Stomach (tissue), 8 donors: ENCODE measurements at regions not wholly inside any gene's neighbourhood (a gene's known extent, or its start where the extent isn't known, plus 50 kb on each side); places are given as distances from the start of the nearest gene placed in this dataset.
A peak's percentile ranks its signal among the peaks of the same experiment; 100 is the strongest.

Experiments used
- DNase-seq, 2 donors: peaks; one replicate each; pipeline versions ENCODE4 v3.0.0 to v3.0.0-alpha.2; 2013 to 2019
- H3K27ac ChIP-seq, 5 donors: fragments of 200-600 bp in 4 of 5; sonication (generic) in 4 of 5; one replicate each; pipeline ENCODE4 v1.5.1; 2013 to 2019; ENCODE audit warnings: mild to moderate bottlenecking in 1 of 5, moderate library complexity in 1 of 5
- H3K27me3 ChIP-seq, 3 donors: fragments of 200-600 bp; sonication (generic); one replicate each; pipeline ENCODE4 v1.5.1; 2017 to 2019; ENCODE audit warnings: mixed run types in 1 of 3
- H3K36me3 ChIP-seq, 4 donors: fragments of 200-600 bp; sonication (generic); 1 replicate in 3 of 4; 2 replicates in 1 of 4; pipeline ENCODE4 v1.5.1; 2016 to 2019
- H3K4me1 ChIP-seq, 4 donors: fragments of 200-600 bp; sonication (generic); one replicate each; pipeline ENCODE4 v1.5.1; 2016 to 2019
- H3K4me3 ChIP-seq, 4 donors: fragments of 200-600 bp; sonication (generic) in 3 of 4; one replicate each; pipeline ENCODE4 v1.5.1; 2016 to 2019; ENCODE audit warnings: mild to moderate bottlenecking in 1 of 4
- H3K9me3 ChIP-seq, 4 donors: fragments of 200-600 bp; sonication (generic); one replicate each; pipeline ENCODE4 v1.5.1; 2016 to 2019
- EP300 ChIP-seq: sonication (generic); formaldehyde crosslinking; IDR thresholded peaks from one replicate; pipeline ENCODE4 v1.6.1; 2017; ENCODE audit warnings: antibody characterized with exemption
- POLR2A ChIP-seq, 4 donors: fragments of 450-650 bp; IDR thresholded peaks; one replicate each; pipeline ENCODE4 v1.6.1; 2016; ENCODE audit warnings: antibody characterized with exemption in 4 of 4, control low read depth in 2 of 4, mild to moderate bottlenecking in 1 of 4, moderate library complexity in 1 of 4
- POLR2AphosphoS5 ChIP-seq, 3 donors: sonication (generic); formaldehyde crosslinking; IDR thresholded peaks; one replicate each; pipeline ENCODE4 v1.6.1; 2016; ENCODE audit warnings: antibody characterized with exemption in 3 of 3
- WGBS, 5 donors: extraction: QIAGEN DNeasy Blood & Tissue Kit in 3 of 5; methylation state at CpG; one replicate each; pipeline versions ENCODE4 v1.1.5 to v1.1.7; 2013 to 2018; 5-methylcytosine and 5-hydroxymethylcytosine counted together
- intact Hi-C: fragments of 100-400 bp; cut with DNase I; formaldehyde crosslinking; loops from one replicate; pipeline ENCODE4 v1.15.1; 2023; ENCODE audit warnings: low total_unique reads
- TF ChIP-seq, protein P1 (sequence below), 7 experiments: fragments of 450-650 bp in 4 of 7; fragments of 200-600 bp in 3 of 7; sonication (generic) in 3 of 7; IDR thresholded peaks; one replicate each; pipeline ENCODE4 v1.5.1; 2016 to 2019; ENCODE audit warnings: antibody characterized with exemption in 7 of 7, control low read depth in 2 of 7, mild to moderate bottlenecking in 1 of 7
- donor health status: healthy with polysubstance abuse.
- donor health status: Bipolar disorder and iron deficiency.
- donor health status: healthy.

DNA sequence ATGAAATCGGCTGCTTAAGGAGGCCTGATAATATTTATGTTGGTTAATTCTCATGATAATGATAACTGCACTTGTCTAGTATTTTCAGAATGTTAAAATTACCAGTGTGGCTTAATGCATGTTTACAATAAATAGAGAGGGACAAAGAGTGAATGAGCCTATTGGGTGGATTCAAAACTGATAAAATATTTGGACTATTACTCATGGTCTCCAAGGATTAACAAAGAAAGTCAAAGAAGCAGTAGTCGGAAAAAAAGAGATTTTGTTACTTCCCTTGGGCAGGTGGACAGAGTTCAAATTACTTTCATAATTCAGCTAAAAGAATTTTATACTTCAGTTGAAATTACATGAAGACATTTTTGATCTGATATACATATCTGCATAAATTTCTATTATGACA is 258.2 kb upstream of the PMFBP1 start:
- WGBS, 5 donors = 48 to 61% (median 56%) methylated on average over 2 of the region's 2 CpGs
- H3K4me3 ChIP-seq = no peak overlapping the region
- intact Hi-C loops = no loop called here

DNA sequence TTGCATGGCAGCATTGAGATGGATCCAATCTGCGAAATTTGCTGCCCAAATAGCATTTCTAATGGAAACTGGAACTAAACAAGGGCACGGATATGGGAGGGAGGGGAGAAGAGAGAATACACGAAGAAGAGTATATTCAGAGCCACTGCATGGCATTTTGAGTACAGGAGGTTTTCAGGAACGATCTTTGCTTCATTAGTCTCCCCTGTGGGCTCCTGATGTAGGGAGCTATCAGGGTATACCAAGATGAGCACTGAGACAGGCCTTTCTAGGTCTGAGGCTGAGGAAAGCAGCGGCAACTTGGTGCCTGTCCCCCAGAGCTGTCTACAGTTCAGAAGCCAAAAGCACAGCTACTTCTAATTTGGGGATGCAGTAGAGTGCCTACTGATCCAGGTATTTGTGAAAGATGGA is 257.7 kb upstream of the PMFBP1 start:
- DNase-seq = no peak
- H3K4me3 ChIP-seq = no peak overlapping the region
- peaks cover 0 to 18% (median 12%) of the 10 kb centered on the region in 4 donors for H3K9me3 ChIP-seq
- H3K27me3 ChIP-seq = no peaks in the 10 kb centered on the region
- H3K4me1 ChIP-seq = no peaks in the 10 kb centered on the region
- TF ChIP-seq POLR2AphosphoS5 (IDR thresholded peaks at IDR 0.05) (no peak), EP300 (no peak), POLR2A (IDR thresholded peaks at IDR 0.05) (no peak)
- TF ChIP-seq, protein P1, sequence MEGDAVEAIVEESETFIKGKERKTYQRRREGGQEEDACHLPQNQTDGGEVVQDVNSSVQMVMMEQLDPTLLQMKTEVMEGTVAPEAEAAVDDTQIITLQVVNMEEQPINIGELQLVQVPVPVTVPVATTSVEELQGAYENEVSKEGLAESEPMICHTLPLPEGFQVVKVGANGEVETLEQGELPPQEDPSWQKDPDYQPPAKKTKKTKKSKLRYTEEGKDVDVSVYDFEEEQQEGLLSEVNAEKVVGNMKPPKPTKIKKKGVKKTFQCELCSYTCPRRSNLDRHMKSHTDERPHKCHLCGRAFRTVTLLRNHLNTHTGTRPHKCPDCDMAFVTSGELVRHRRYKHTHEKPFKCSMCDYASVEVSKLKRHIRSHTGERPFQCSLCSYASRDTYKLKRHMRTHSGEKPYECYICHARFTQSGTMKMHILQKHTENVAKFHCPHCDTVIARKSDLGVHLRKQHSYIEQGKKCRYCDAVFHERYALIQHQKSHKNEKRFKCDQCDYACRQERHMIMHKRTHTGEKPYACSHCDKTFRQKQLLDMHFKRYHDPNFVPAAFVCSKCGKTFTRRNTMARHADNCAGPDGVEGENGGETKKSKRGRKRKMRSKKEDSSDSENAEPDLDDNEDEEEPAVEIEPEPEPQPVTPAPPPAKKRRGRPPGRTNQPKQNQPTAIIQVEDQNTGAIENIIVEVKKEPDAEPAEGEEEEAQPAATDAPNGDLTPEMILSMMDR (IDR thresholded peaks at IDR 0.05) = no peak
- no peaks in the 10 kb centered on the region for H3K36me3 ChIP-seq
- 78 to 91% (median 87%) methylated on average over 5 of the region's 5 CpGs for WGBS, 5 donors
- intact Hi-C loops = no loop called here
- no peak overlapping the region for H3K27ac ChIP-seq

More for the DNA sequence above, 258.2 kb upstream of the PMFBP1 start:
- no peak overlapping the region for H3K27ac ChIP-seq
- no peak for DNase-seq
- H3K27me3 ChIP-seq = no peaks in the 10 kb centered on the region
- no peaks in the 10 kb centered on the region for H3K36me3 ChIP-seq
- no peaks in the 10 kb centered on the region for H3K4me1 ChIP-seq
- TF ChIP-seq POLR2AphosphoS5 (IDR thresholded peaks at IDR 0.05) (no peak), POLR2A (IDR thresholded peaks at IDR 0.05) (no peak), EP300 (no peak)
- TF ChIP-seq, protein P1 (IDR thresholded peaks at IDR 0.05) = no peak
- H3K9me3 ChIP-seq = peaks cover 0 to 22% (median 14%) of the 10 kb centered on the region in 4 donors

DNA sequence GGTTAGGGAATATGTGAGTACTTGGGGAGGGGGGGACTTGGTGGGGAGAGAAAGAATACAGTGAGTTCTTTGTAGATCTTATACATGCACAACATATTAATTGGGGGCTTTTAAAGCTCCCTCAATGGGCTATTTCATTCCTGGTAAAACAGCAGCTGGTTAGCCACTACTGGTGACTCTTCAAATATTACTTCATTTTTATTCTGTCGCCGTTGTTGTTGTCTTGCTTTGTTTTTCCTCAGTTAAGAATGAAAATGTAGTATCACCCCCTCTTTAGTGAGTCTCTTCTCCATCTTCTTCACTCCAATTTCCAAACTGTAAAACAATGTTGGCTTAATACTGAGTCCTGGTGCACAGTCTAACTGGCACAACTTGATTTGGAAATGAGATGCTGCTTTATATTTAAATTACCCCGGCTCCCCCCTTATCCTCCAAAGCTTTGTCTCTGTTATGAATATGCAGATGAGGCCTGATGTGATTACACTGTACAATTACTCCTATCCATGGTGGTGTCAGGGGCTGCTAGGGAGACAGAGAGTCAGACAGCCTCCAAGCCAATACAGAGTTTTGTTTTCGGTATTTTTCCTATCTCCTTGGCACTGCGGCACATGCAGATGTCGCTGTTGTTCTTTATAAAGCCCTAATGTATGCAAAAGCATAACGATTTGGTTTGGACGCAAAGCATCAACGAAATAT is 256.9 kb upstream of the PMFBP1 start:
- 75 to 90% (median 89%) methylated on average over 9 of the region's 9 CpGs for WGBS, 5 donors
- peaks cover 0 to 9% (median 5%) of the 10 kb centered on the region in 4 donors for H3K9me3 ChIP-seq
- intact Hi-C loops = no loop called here
- H3K4me1 ChIP-seq = no peaks in the 10 kb centered on the region
- peak in 1 of 2 donors; percentile 14 for DNase-seq
- TF ChIP-seq, protein P1 (IDR thresholded peaks at IDR 0.05) = no peak
- no peak for TF ChIP-seq EP300
- no peak for TF ChIP-seq POLR2AphosphoS5 (IDR thresholded peaks at IDR 0.05)
- no peak for TF ChIP-seq POLR2A (IDR thresholded peaks at IDR 0.05)
- no peak overlapping the region for H3K27ac ChIP-seq
- no peak overlapping the region for H3K4me3 ChIP-seq
- H3K36me3 ChIP-seq = no peaks in the 10 kb centered on the region
- H3K27me3 ChIP-seq = no peaks in the 10 kb centered on the region

DNA sequence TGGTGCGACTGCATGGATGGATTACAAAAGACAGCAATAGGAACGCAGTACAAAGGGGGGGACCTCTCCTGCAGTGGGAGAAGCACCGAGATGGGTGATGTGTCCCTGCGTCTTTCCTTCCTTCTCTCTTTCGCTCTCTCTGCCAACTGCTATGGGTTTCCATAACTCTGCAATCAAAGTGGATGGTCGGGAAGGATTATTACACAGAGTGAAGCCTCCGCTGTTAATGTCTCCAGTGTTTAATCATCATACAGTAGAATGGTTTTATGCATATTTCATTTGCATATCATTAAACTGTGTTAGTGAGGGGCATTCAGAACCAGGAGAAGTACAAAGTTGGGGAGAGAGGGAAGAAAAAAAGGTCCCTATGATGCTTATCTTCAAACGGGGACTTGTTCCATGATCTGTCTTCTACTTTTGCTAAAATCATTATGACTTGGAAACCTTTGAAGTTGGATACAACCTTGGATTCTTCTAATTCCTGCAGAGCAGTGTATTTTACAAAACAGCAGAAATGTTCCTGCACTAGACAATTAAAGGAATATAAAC is 255.9 kb upstream of the PMFBP1 start:
- intact Hi-C loops = no loop called here
- Histone ChIP-seq H3K4me3 (no peak overlapping the region), H3K36me3 (no peaks in the 10 kb centered on the region), H3K27me3 (no peaks in the 10 kb centered on the region), H3K9me3 (peaks cover 0 to 2% (median 0%) of the 10 kb centered on the region in 4 donors), H3K27ac (no peak overlapping the region), H3K4me1 (no peaks in the 10 kb centered on the region)
- WGBS, 5 donors = 81 to 95% (median 91%) methylated on average over 8 of the region's 8 CpGs
- no peak for DNase-seq
- TF ChIP-seq, protein P1 (IDR thresholded peaks at IDR 0.05) = no peak
- TF ChIP-seq POLR2A (IDR thresholded peaks at IDR 0.05) = no peak
- no peak for TF ChIP-seq EP300
- TF ChIP-seq POLR2AphosphoS5 (IDR thresholded peaks at IDR 0.05) = no peak
